Effector CD4-positive, alpha-beta T cell (primary cell): ENCODE measurements at regions not wholly inside any gene's neighbourhood (a gene's known extent, or its start where the extent isn't known, plus 50 kb on each side); places are given as distances from the start of the nearest gene placed in this dataset.
"Not testable (repeated sequence)": the region's sequence is repeated elsewhere in the genome, so short reads cannot be mapped to it uniquely, and the experiment has no call there.

Experiments used
- DNase-seq: peaks from one replicate; pipeline ENCODE4 v3.0.0-alpha.2; 2020

- no peak for DNase-seq
Measured at GRCh38 chr14:105894978-105895881, 368.8 kb downstream of the TMEM121 start.

- DNase-seq = not testable (repeated sequence)
Measured at GRCh38 chr14:105896206-105896605, 369.8 kb downstream of the TMEM121 start.

- DNase-seq = not testable (repeated sequence)
Measured at GRCh38 chr14:105896961-105897724, 370.8 kb downstream of the TMEM121 start.

GRCh38 chr14:105897725-105898113, 371.3 kb downstream of the TMEM121 start:
- no peak for DNase-seq

GRCh38 chr14:105898482-105899010, 372.2 kb downstream of the TMEM121 start:
- no peak for DNase-seq

- no peak for DNase-seq
Measured at GRCh38 chr14:105899071-105899641, 372.8 kb downstream of the TMEM121 start.

GRCh38 chr14:105899657-105900397, 373.4 kb downstream of the TMEM121 start:
- DNase-seq = no peak

GRCh38 chr14:105900398-105901160, 374.2 kb downstream of the TMEM121 start:
- DNase-seq = no peak

- no peak for DNase-seq
Measured at GRCh38 chr14:105901226-105901625, 374.8 kb downstream of the TMEM121 start.

- no peak for DNase-seq
Measured at GRCh38 chr14:105902131-105902898, 375.9 kb downstream of the TMEM121 start.

GRCh38 chr14:105902899-105903165, 376.4 kb downstream of the TMEM121 start:
- not testable (repeated sequence) for DNase-seq

GRCh38 chr14:105903971-105904370, 377.6 kb downstream of the TMEM121 start:
- DNase-seq = no peak

- no peak for DNase-seq
Measured at GRCh38 chr14:105904379-105904778, 378.0 kb downstream of the TMEM121 start.

- no peak for DNase-seq
Measured at GRCh38 chr14:105905456-105905855, 379.1 kb downstream of the TMEM121 start.

- no peak for DNase-seq
Measured at GRCh38 chr14:105907276-105907675, 380.9 kb downstream of the TMEM121 start.

GRCh38 chr14:105908006-105908405, 381.6 kb downstream of the TMEM121 start:
- DNase-seq = no peak

GRCh38 chr14:105908481-105908911, 382.1 kb downstream of the TMEM121 start:
- no peak for DNase-seq

GRCh38 chr14:105909046-105909827, 382.9 kb downstream of the TMEM121 start:
- DNase-seq = no peak

- DNase-seq = not testable (repeated sequence)
Measured at GRCh38 chr14:105909828-105910120, 383.4 kb downstream of the TMEM121 start.

GRCh38 chr14:105910426-105910825, 384.0 kb downstream of the TMEM121 start:
- DNase-seq = no peak
